Fibroblast of lung (primary cell): ENCODE measurements at regions not wholly inside any gene's neighbourhood (a gene's known extent, or its start where the extent isn't known, plus 50 kb on each side); places are given as distances from the start of the nearest gene placed in this dataset.

ENCODE experiments used
- DNase-seq, 2 donors: peaks; one replicate each; pipeline versions ENCODE4 v3.0.0 to v3.0.0-alpha.2; 2010; ENCODE audit warnings: low read depth in 2 of 2
- H2AFZ ChIP-seq: 2 replicates; pipeline ENCODE4 v1.5.1; 2012; ENCODE audit warnings: low read length, control low read depth, inconsistent platforms
- H3K27ac ChIP-seq: 2 replicates; pipeline ENCODE4 v1.5.1; 2011; ENCODE audit warnings: low read length, control low read depth; ENCODE audit not compliant: insufficient read depth
- H3K27me3 ChIP-seq: 2 replicates; pipeline ENCODE4 v1.5.1; 2011; ENCODE audit warnings: mild to moderate bottlenecking, low read length; ENCODE audit not compliant: control insufficient read depth, insufficient read depth
- H3K36me3 ChIP-seq: 2 replicates; pipeline ENCODE4 v1.5.1; 2011; ENCODE audit warnings: low read length; ENCODE audit not compliant: control insufficient read depth, insufficient read depth
- H3K4me1 ChIP-seq: 2 replicates; pipeline ENCODE4 v1.5.1; 2011; ENCODE audit warnings: low read length; ENCODE audit not compliant: control insufficient read depth, insufficient read depth; ENCODE audit errors: extremely low read depth
- H3K4me2 ChIP-seq: 2 replicates; pipeline ENCODE4 v1.5.1; 2011; ENCODE audit warnings: low read length, control low read depth; ENCODE audit not compliant: insufficient read depth; ENCODE audit errors: extremely low read depth
- H3K4me3 ChIP-seq, 4 experiments: fragments of 200-600 bp in 1 of 4; sonication (generic) in 1 of 4; replicated peaks in 1 of 4; 2 replicates each; pipeline ENCODE4 v1.5.1; 2011 to 2016; ENCODE audit warnings: low read length in 4 of 4, low read depth in 3 of 4, mild to moderate bottlenecking in 3 of 4, control low read depth in 2 of 4, inconsistent platforms in 1 of 4, mixed read lengths in 1 of 4; ENCODE audit not compliant: insufficient read depth in 1 of 4; ENCODE audit errors: control extremely low read depth in 1 of 4
- H3K79me2 ChIP-seq: 2 replicates; pipeline ENCODE4 v1.5.1; 2012; ENCODE audit warnings: mild to moderate bottlenecking, low read length, inconsistent platforms; ENCODE audit not compliant: control insufficient read depth, insufficient read depth
- H3K9ac ChIP-seq: 2 replicates; pipeline ENCODE4 v1.5.1; 2011; ENCODE audit warnings: mild to moderate bottlenecking, low read length, control low read depth; ENCODE audit not compliant: insufficient read depth
- H3K9me3 ChIP-seq: 2 replicates; pipeline ENCODE4 v1.5.1; 2012; ENCODE audit warnings: low read depth, low read length; ENCODE audit not compliant: control insufficient read depth, insufficient read depth
- H4K20me1 ChIP-seq: 2 replicates; pipeline ENCODE4 v1.5.1; 2011; ENCODE audit warnings: low read length; ENCODE audit not compliant: control insufficient read depth, insufficient read depth; ENCODE audit errors: extremely low read depth
- EZH2 ChIP-seq: IDR thresholded peaks from 2 replicates; pipeline ENCODE4 v1.5.1; 2012; ENCODE audit warnings: low read length, control low read depth, mild to moderate bottlenecking; ENCODE audit errors: missing control alignments
- TF ChIP-seq, protein P1 (sequence below), 2 donors: IDR thresholded peaks in 1 of 2; conservative IDR thresholded peaks in 1 of 2; 1 replicate in 1 of 2; 2 replicates in 1 of 2; pipeline ENCODE4 v1.5.1; 2011 to 2012; ENCODE audit warnings: low read length in 2 of 2, control low read depth in 1 of 2, inconsistent platforms in 1 of 2, low read depth in 1 of 2, mild to moderate bottlenecking in 1 of 2

DNA sequence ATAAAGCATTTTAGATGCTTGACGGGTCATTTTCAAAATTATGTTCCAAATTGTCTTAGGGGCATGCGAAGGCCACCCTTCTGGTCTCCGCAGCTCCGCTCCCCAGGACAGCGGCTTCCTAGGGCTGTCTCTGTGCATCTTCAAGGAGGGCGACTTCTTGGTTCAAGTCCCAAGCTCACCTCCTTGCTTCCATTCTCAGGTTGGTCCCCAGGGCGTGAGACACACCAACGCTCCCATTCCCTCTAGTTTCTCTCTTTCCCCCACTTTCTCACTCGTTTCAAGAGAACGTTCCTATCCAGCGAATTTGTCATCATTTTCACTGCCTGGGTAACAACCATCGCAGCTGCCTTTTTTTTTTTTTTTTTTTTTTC lies 109.4 kb upstream of the CCND2 start:
- no peaks in the 10 kb centered on the region for H4K20me1 ChIP-seq
- H3K9me3 ChIP-seq = no peaks in the 10 kb centered on the region
- DNase-seq = no peak
- no peak overlapping the region for H3K9ac ChIP-seq
- TF ChIP-seq, protein P1, sequence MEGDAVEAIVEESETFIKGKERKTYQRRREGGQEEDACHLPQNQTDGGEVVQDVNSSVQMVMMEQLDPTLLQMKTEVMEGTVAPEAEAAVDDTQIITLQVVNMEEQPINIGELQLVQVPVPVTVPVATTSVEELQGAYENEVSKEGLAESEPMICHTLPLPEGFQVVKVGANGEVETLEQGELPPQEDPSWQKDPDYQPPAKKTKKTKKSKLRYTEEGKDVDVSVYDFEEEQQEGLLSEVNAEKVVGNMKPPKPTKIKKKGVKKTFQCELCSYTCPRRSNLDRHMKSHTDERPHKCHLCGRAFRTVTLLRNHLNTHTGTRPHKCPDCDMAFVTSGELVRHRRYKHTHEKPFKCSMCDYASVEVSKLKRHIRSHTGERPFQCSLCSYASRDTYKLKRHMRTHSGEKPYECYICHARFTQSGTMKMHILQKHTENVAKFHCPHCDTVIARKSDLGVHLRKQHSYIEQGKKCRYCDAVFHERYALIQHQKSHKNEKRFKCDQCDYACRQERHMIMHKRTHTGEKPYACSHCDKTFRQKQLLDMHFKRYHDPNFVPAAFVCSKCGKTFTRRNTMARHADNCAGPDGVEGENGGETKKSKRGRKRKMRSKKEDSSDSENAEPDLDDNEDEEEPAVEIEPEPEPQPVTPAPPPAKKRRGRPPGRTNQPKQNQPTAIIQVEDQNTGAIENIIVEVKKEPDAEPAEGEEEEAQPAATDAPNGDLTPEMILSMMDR (conservative IDR thresholded peaks at IDR 0.05 in 1 of 2, IDR thresholded peaks at IDR 0.05 in 1 of 2; ENCODE audit: low read depth in 1 of 2, low read length in 2 of 2) = no peak
- no peak for TF ChIP-seq EZH2
- H3K4me2 ChIP-seq = peak overlapping the region; percentile 62
- no peak overlapping the region for H3K27ac ChIP-seq
- H2AFZ ChIP-seq = peak overlapping the region; percentile 72
- no peaks in the 10 kb centered on the region for H3K79me2 ChIP-seq
- H3K4me1 ChIP-seq = no peaks in the 10 kb centered on the region
- H3K4me3 ChIP-seq = peak overlapping the region in 2 of 4 experiments; percentile 40 to 48
- no peaks in the 10 kb centered on the region for H3K36me3 ChIP-seq
- no peaks in the 10 kb centered on the region for H3K27me3 ChIP-seq

DNA sequence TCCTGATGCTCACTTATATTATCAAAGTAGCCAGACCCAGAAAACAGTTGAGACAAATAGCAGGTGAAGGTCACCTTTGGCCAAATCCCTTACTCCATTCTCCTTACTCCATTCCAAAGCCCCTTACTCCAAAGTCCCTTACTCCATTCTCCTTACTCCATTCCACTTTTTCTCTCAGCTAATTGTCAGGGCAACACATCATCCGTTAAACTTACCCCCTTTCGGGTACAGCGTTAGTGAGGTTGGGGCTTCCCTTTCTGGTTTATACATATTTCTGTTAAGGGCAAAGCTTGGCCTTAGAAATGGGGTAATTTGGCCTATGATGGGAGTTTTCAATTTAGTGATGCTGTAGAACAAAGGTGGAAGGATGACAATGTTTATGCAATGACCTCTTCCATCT lies 111.8 kb upstream of the CCND2 start:
- Histone ChIP-seq H3K9me3 (no peaks in the 10 kb centered on the region), H3K9ac (no peak overlapping the region), H3K27ac (no peak overlapping the region), H3K27me3 (no peaks in the 10 kb centered on the region), H3K4me3 (no peak overlapping the region), H3K4me1 (no peaks in the 10 kb centered on the region), H3K36me3 (no peaks in the 10 kb centered on the region), H4K20me1 (no peaks in the 10 kb centered on the region), H3K79me2 (no peaks in the 10 kb centered on the region), H2AFZ (no peak overlapping the region), H3K4me2 (no peak overlapping the region)
- TF ChIP-seq, protein P1 (conservative IDR thresholded peaks at IDR 0.05 in 1 of 2, IDR thresholded peaks at IDR 0.05 in 1 of 2; ENCODE audit: low read depth in 1 of 2, low read length in 2 of 2) = no peak
- TF ChIP-seq EZH2 = no peak
- no peak for DNase-seq

DNA sequence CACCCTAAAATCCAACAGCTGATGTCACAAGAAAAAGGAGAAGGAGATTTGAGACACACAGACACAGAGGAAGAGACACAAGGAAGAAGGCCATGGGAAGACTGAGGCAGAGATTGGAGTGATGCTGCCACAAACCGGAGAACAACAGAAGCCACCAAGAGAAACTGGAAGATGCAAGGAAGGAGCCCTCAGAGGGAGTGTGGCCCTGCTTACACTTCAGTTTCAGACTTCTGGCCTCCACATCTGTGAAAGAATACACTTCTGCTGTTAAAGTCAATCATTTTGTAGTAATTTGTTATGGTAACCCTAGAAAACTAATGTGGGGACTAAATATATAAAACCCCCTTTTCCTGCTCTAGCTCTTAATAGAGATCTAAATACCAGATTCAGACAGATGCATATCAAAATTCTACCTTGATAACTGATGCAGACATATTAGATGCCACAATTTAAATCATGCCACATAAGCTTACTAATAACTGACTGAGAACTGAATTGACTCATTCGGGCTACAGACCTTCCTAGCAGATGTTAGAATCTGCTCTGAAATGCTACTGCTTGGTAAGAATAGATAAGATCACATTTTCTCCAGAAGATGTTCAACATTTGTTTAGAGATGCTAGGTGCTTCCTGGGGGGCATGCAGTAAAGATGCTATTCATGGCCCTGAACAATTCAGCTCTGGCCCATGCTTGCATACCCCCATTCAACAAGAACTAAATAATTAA lies 113.1 kb upstream of the CCND2 start:
- TF ChIP-seq, protein P1 (conservative IDR thresholded peaks at IDR 0.05 in 1 of 2, IDR thresholded peaks at IDR 0.05 in 1 of 2; ENCODE audit: low read depth in 1 of 2, low read length in 2 of 2) = no peak
- no peak for TF ChIP-seq EZH2
- H4K20me1 ChIP-seq = no peaks in the 10 kb centered on the region

More for the DNA sequence above, 113.1 kb upstream of the CCND2 start:
- Histone ChIP-seq H3K4me3 (no peak overlapping the region), H2AFZ (no peak overlapping the region), H3K27me3 (no peaks in the 10 kb centered on the region), H3K9me3 (no peaks in the 10 kb centered on the region), H3K4me1 (no peaks in the 10 kb centered on the region), H3K79me2 (no peaks in the 10 kb centered on the region), H3K27ac (no peak overlapping the region), H3K4me2 (no peak overlapping the region), H3K9ac (no peak overlapping the region), H3K36me3 (no peaks in the 10 kb centered on the region)
- DNase-seq = no peak
